HCT116 (cell line): ENCODE measurements at regions not wholly inside any gene's neighbourhood (a gene's known extent, or its start where the extent isn't known, plus 50 kb on each side); places are given as distances from the start of the nearest gene placed in this dataset.

Source experiments
- ATAC-seq: fragments of 200-7000 bp; cut with Tn5 transposase; 2 replicates; pipeline ENCODE4 v1.9.1; 2020; ENCODE audit warnings: mild to moderate bottlenecking, moderate library complexity
- BruUV-seq: library from RNA; stranded (reverse); fragments of 400-500 nt; replicated peaks from 2 replicates; lab custom pipeline; 2021; lab: Mats Ljungman, UMichigan
- CTCF ChIA-PET: fragments of 300-600 bp; sonication (Branson Sonifier 250); formaldehyde crosslinking; loops from one replicate; lab custom pipeline; 2021; ENCODE audit warnings: antibody characterized with exemption; lab: Charles Lee
- POLR2A ChIA-PET: fragments of 300-600, 350-600 bp; sonication (Branson Sonifier 250); formaldehyde crosslinking; loops from one replicate; lab custom pipeline; 2021; ENCODE audit warnings: antibody characterized with exemption; lab: Charles Lee
- RAD21 ChIA-PET, 2 experiments: fragments of 300-600 bp; sonication (Branson Sonifier 250); formaldehyde crosslinking; loops; one replicate each; lab custom pipeline; 2023; ENCODE audit warnings: low total read pairs in 2 of 2; ENCODE audit not compliant: uncharacterized antibody in 2 of 2, unreplicated experiment in 2 of 2, low non-redundant PET in 1 of 2; lab: Charles Lee
- DNase-seq: peaks from one replicate; pipeline ENCODE4 v3.0.0-alpha.2; 2010; ENCODE audit warnings: low read depth, low spot score
- H2AFZ ChIP-seq: fragments of 200-600 bp; shearing (Covaris generic), sonication (generic); 2 replicates; pipeline ENCODE4 v1.6.1; 2017; ENCODE audit warnings: low read depth, mixed run types, mixed read lengths, antibody characterized with exemption, low read length; ENCODE audit not compliant: poor library complexity, severe bottlenecking
- H3K27ac ChIP-seq: 2 replicates; pipeline ENCODE4 v1.5.1; 2012; ENCODE audit warnings: low read depth, low read length
- H3K27me3 ChIP-seq: fragments of 200-600 bp; sonication (generic); 2 replicates; pipeline ENCODE4 v1.6.1; 2016; ENCODE audit warnings: mixed run types, low read length, mixed read lengths; ENCODE audit not compliant: insufficient read depth
- H3K36me3 ChIP-seq, 2 experiments: fragments of 200-500 bp in 1 of 2; fragments of 200-600 bp in 1 of 2; sonication (Bioruptor generic) in 1 of 2; sonication (generic) in 1 of 2; 2 replicates each; pipeline versions ENCODE4 v1.5.1 to v1.6.1; 2014 to 2016; ENCODE audit warnings: low read length in 2 of 2, inconsistent platforms in 1 of 2, mixed read lengths in 1 of 2, mixed run types in 1 of 2; ENCODE audit not compliant: insufficient read depth in 2 of 2, control insufficient read depth in 1 of 2
- H3K4me1 ChIP-seq, 2 experiments: fragments of 200-600 bp in 1 of 2; sonication (generic) in 1 of 2; 2 replicates each; pipeline versions ENCODE4 v1.5.1 to v1.6.1; 2012 to 2017; ENCODE audit warnings: low read length in 2 of 2, inconsistent platforms in 1 of 2, mild to moderate bottlenecking in 1 of 2, mixed read lengths in 1 of 2, mixed run types in 1 of 2, moderate library complexity in 1 of 2; ENCODE audit not compliant: insufficient read depth in 2 of 2, control insufficient read depth in 1 of 2
- H3K4me2 ChIP-seq: fragments of 200-600 bp; sonication (generic); 2 replicates; pipeline ENCODE4 v1.6.1; 2017; ENCODE audit warnings: mixed run types, low read length, mixed read lengths
- H3K4me3 ChIP-seq, 2 experiments: fragments of 200-600 bp in 1 of 2; sonication (generic) in 1 of 2; replicated peaks in 1 of 2; 2 replicates each; pipeline ENCODE4 v1.5.1; 2011 to 2016; ENCODE audit warnings: low read length in 2 of 2, control low read depth in 1 of 2, low read depth in 1 of 2, mild to moderate bottlenecking in 1 of 2, mixed read lengths in 1 of 2, mixed run types in 1 of 2
- H3K79me2 ChIP-seq: fragments of 200-600 bp; sonication (generic); 2 replicates; pipeline ENCODE4 v1.6.1; 2017; ENCODE audit warnings: mild to moderate bottlenecking, mixed run types, low read length, moderate library complexity, mixed read lengths; ENCODE audit not compliant: insufficient read depth
- H3K9ac ChIP-seq: fragments of 200-600 bp; sonication (generic); 2 replicates; pipeline ENCODE4 v1.6.1; 2016; ENCODE audit warnings: low read length, mixed read lengths
- H3K9me2 ChIP-seq: fragments of 200-600 bp; sonication (generic), shearing (Covaris generic); 2 replicates; pipeline ENCODE4 v1.6.1; 2017; ENCODE audit warnings: mixed run types, mild to moderate bottlenecking, moderate library complexity; ENCODE audit not compliant: insufficient read depth
- H3K9me3 ChIP-seq, 2 experiments: fragments of 200-500 bp in 1 of 2; fragments of 200-600 bp in 1 of 2; sonication (Bioruptor generic) in 1 of 2; sonication (generic) in 1 of 2; 2 replicates each; pipeline ENCODE4 v1.6.1; 2014 to 2017; ENCODE audit warnings: low read length in 2 of 2, mixed read lengths in 2 of 2, inconsistent platforms in 1 of 2, low read depth in 1 of 2, mild to moderate bottlenecking in 1 of 2, mixed run types in 1 of 2, moderate library complexity in 1 of 2; ENCODE audit not compliant: control insufficient read depth in 1 of 2, insufficient read depth in 1 of 2
- H4K20me1 ChIP-seq: fragments of 200-600 bp; sonication (generic), shearing (Covaris generic); 2 replicates; pipeline ENCODE4 v1.6.1; 2017; ENCODE audit warnings: mixed run types, mild to moderate bottlenecking, moderate library complexity; ENCODE audit not compliant: insufficient read depth
- FOSL1 ChIP-seq: IDR thresholded peaks from 2 replicates; pipeline ENCODE4 v1.6.1; 2012; ENCODE audit warnings: low read depth
- POLR2A ChIP-seq: IDR thresholded peaks from 2 replicates; pipeline ENCODE4 v1.7.0; 2011; ENCODE audit warnings: borderline replicate concordance; ENCODE audit not compliant: insufficient read depth, insufficient read length; ENCODE audit errors: extremely low read depth
- RAD21 ChIP-seq: IDR thresholded peaks from 2 replicates; pipeline ENCODE4 v1.6.1; 2012; ENCODE audit warnings: low read depth, mild to moderate bottlenecking
- TCF7L2 ChIP-seq: IDR thresholded peaks from 2 replicates; pipeline ENCODE4 v1.7.0; 2011; ENCODE audit warnings: borderline replicate concordance, inconsistent platforms; ENCODE audit not compliant: insufficient read depth, insufficient read length; ENCODE audit errors: extremely low read depth
- intact Hi-C: fragments of 100-400 bp; cut with micrococcal nuclease; formaldehyde crosslinking; loops from 2 replicates; pipeline ENCODE4 v1.10.0; 2022
- TF ChIP-seq, protein P1 (sequence below): IDR thresholded peaks from 2 replicates; pipeline ENCODE4 v1.6.1; 2012; ENCODE audit warnings: low read depth
- TF ChIP-seq, protein P2 (sequence below), 3 experiments: fragments of 200-600 bp in 1 of 3; sonication (generic) in 1 of 3; IDR thresholded peaks in 2 of 3; conservative IDR thresholded peaks in 1 of 3; 2 replicates each; pipeline ENCODE4 v1.5.1; 2012 to 2017; ENCODE audit warnings: low read depth in 2 of 3, low read length in 2 of 3, antibody characterized with exemption in 1 of 3, borderline replicate concordance in 1 of 3, control low read depth in 1 of 3, mild to moderate bottlenecking in 1 of 3, mixed read lengths in 1 of 3, mixed run types in 1 of 3, moderate library complexity in 1 of 3; ENCODE audit not compliant: insufficient read depth in 1 of 3

DNA sequence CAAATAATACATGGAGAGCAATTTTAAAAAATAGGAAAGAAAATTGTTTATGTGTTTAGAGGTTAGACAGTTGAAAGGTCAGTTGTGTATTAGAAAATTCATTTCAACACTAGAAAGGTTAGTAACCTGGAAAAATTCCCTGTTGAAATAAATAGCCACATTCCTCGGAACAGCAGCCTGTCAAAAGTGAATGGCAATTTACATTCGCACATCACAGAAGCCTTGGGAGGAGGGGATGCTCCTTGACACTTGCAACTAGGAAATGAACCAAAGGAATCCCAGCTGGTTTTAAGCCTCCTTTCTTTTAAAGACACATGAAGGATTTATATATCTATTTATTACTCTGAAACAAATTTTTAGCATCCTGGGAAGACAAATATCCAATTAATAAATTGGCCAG lies 653.5 kb upstream of the LRRTM4 start:
- Histone ChIP-seq H3K36me3 (no peaks in the 10 kb centered on the region), H3K4me2 (no peak overlapping the region), H3K9me3 (peaks cover 0 to 4% of the 10 kb centered on the region in 2 experiments; a peak in 3 of 4 replicates), H3K27me3 (no peaks in the 10 kb centered on the region), H3K9ac (no peak overlapping the region), H3K4me1 (no peaks in the 10 kb centered on the region), H3K4me3 (no peak overlapping the region), H2AFZ (no peak overlapping the region), H3K79me2 (no peaks in the 10 kb centered on the region), H3K9me2 (no peaks in the 10 kb centered on the region), H4K20me1 (no peaks in the 10 kb centered on the region), H3K27ac (no peak overlapping the region)
- TF ChIP-seq FOSL1 (no peak), POLR2A (no peak), TCF7L2 (no peak), RAD21 (no peak)
- TF ChIP-seq, protein P1, sequence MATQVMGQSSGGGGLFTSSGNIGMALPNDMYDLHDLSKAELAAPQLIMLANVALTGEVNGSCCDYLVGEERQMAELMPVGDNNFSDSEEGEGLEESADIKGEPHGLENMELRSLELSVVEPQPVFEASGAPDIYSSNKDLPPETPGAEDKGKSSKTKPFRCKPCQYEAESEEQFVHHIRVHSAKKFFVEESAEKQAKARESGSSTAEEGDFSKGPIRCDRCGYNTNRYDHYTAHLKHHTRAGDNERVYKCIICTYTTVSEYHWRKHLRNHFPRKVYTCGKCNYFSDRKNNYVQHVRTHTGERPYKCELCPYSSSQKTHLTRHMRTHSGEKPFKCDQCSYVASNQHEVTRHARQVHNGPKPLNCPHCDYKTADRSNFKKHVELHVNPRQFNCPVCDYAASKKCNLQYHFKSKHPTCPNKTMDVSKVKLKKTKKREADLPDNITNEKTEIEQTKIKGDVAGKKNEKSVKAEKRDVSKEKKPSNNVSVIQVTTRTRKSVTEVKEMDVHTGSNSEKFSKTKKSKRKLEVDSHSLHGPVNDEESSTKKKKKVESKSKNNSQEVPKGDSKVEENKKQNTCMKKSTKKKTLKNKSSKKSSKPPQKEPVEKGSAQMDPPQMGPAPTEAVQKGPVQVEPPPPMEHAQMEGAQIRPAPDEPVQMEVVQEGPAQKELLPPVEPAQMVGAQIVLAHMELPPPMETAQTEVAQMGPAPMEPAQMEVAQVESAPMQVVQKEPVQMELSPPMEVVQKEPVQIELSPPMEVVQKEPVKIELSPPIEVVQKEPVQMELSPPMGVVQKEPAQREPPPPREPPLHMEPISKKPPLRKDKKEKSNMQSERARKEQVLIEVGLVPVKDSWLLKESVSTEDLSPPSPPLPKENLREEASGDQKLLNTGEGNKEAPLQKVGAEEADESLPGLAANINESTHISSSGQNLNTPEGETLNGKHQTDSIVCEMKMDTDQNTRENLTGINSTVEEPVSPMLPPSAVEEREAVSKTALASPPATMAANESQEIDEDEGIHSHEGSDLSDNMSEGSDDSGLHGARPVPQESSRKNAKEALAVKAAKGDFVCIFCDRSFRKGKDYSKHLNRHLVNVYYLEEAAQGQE, result no peak
- TF ChIP-seq, protein P2, sequence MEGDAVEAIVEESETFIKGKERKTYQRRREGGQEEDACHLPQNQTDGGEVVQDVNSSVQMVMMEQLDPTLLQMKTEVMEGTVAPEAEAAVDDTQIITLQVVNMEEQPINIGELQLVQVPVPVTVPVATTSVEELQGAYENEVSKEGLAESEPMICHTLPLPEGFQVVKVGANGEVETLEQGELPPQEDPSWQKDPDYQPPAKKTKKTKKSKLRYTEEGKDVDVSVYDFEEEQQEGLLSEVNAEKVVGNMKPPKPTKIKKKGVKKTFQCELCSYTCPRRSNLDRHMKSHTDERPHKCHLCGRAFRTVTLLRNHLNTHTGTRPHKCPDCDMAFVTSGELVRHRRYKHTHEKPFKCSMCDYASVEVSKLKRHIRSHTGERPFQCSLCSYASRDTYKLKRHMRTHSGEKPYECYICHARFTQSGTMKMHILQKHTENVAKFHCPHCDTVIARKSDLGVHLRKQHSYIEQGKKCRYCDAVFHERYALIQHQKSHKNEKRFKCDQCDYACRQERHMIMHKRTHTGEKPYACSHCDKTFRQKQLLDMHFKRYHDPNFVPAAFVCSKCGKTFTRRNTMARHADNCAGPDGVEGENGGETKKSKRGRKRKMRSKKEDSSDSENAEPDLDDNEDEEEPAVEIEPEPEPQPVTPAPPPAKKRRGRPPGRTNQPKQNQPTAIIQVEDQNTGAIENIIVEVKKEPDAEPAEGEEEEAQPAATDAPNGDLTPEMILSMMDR (IDR thresholded peaks at IDR 0.05 in 2 of 3, conservative IDR thresholded peaks at IDR 0.05 in 1 of 3; ENCODE audit: borderline replicate concordance in 1 of 3, insufficient read depth in 1 of 3, low read depth in 2 of 3, low read length in 2 of 3), result no peak
- intact Hi-C loops, result no loop called here
- POLR2A ChIA-PET, result no interaction called here
- RAD21 ChIA-PET, result no interaction called here
- DNase-seq (no peak), ATAC-seq (no peak)
- CTCF ChIA-PET, result no interaction called here
- BruUV-seq, result no TSS peak
